NCI-H2029 treated with DMSO at 0.1 percent for 48 hours (cell line): ENCODE measurements at regions not wholly inside any gene's neighbourhood (a gene's known extent, or its start where the extent isn't known, plus 50 kb on each side); places are given as distances from the start of the nearest gene placed in this dataset.
"Not testable (repeated sequence)": the region's sequence is repeated elsewhere in the genome, so short reads cannot be mapped to it uniquely, and the experiment has no call there.

Experiments
- DNase-seq: peaks from one replicate; lab custom pipeline; 2025; lab: John Stamatoyannopoulos, UW

DNA sequence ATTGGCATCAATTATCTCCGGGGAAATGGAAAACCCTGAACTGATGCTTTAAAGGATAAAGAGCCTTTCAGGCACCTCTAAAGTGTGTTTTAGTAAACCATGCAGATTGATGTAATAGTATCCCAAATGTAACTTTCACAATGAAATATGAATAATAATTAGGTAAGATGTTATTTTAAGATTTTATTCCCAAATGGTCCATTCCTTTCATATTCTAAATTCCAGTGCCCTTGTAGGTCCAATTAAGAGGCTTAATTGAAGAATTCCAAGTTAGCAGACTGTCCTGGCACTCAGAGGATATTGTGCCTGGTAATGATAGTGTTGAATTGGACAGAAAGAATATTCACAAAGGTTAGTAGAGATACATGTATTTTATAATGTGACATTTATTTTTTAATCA lies 352.5 kb upstream of the NUDT12 start:
- no peak for DNase-seq

- no peak for DNase-seq
Observed at GRCh38 chr5:103910786-103911185, 348.2 kb upstream of the NUDT12 start.

DNA sequence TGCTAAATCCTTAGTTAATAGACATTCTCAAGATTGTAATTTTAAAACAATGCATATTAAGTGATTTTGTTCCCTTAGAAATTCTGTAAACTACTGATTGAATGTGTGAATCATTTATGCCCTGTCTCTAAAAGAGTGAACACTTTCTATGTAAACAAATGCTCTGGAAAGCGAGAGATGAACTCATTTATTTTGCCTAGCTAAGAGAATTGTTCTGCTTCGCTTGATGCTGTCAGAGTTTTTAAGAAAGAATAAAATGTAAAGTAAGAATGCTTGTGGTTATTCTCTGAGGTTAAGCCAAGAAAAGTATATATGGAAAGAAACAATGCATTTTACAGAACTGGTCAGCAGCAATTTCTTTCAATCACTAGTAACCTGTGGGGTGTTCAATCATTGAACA lies 347.4 kb upstream of the NUDT12 start:
- DNase-seq, result no peak

DNA sequence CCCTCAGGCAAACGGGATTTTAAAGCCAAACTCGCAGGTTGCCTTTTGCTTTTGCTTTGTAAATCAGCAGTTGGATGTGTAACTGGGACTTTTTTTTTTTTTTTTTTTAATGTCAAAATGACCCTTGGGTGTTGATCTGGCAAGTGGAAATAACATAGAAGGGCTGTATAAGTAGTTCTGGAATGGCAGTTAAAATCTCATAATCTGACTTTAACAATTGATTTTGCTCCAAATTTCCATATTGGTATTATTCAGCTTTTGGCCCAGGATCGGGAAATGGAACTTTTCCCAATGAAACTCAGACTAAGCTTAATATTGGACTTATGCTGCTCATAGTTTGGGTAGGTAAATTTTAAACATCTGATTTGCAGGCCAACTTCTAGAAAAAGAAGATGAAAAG lies 346.8 kb upstream of the NUDT12 start:
- no peak for DNase-seq

DNA sequence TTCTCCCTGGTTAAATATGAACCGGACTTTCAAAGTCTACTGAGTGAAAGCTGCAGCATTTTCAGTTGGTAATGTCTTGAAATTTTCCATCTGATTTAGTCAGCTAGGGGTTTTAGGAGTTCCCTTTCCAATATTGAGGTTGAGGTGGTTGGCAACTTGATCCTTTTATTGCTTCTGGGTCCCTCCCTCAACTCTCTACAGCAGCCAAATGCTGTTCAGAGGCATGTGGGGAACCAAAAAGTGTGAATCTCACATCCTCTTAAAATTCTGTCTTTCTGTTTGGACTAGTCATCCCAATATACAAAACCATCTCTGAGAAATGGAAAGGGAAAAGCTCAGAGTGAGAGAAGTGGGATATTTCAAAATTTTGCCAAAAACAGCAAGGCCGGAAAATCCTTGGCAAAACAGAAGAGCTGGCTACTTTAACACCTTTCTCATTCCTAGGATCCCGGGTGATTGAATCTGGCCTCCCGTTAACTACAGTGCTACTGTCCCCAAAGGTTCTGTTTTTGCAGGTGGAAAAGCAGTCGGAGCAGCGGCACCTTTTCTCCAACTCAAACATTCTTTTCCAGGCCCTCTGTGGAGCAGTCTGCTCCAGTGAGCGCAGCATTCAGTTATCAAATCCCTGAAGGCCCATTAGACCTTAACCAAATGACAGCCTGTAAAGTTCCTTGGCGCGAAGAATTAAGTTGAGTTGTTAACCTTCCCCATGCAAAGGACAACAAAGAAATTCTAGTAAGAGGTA lies 345.9 kb upstream of the NUDT12 start:
- no peak for DNase-seq

DNA sequence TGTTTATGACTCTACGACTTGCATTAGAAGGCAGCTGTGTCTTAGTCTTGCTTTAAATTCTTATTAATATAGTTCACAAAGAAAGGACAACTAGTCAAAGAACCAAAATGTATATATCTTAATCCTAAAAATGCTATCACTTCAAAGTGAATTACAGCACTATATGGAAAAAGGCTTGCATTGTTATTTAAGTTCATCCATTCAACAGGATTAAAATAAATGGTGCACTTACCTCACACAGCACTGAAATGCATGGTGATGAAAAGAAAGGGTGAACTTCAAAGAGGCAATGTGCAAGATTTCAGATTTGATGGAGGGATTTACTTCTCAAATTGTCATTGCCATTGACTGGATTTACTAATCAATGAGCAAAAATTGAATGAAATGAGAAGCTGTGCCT lies 344.4 kb upstream of the NUDT12 start:
- no peak for DNase-seq

- no peak for DNase-seq
Observed at GRCh38 chr5:103904651-103905050, 342.1 kb upstream of the NUDT12 start.

GRCh38 chr5:103902893-103903292 lies 340.3 kb upstream of the NUDT12 start:
- DNase-seq, result no peak

DNA sequence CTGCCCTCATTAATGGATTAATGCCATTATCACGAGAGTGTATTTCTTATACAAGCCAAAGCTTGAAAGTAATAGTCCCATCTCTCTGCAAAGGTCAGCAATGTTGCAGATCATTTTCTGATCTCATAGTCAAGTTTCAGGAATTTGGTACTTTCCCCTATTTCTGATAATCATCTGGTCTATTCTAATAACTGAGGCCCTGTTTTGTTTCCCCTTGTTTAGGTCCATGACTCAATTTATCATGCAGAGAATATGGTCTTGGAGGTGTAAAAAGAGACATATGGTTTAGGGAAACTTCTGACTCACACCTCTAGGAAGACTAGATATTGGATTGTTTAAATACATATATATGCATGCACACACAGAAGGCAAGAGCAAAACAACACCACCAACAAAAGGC lies 339.3 kb upstream of the NUDT12 start:
- no peak for DNase-seq

GRCh38 chr5:103896593-103896992 lies 334.0 kb upstream of the NUDT12 start:
- no peak for DNase-seq

DNA sequence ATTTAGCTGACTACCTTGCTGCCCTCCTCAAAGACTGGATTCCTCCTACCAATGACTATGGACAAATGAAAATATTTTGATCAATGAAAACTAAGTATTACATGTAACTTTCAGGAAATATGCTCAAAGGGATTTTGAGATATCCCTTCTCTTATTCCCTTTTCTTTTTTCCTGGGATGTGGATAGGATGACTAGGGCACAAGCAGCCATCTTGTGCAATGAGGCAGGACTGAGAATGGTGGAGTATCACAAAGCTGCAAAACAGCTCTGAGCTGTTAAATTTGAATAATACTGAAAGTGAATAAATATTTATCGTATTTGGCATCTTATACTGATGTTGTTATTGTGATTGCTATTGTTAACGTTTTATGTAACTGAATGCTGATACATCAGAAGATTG lies 333.1 kb upstream of the NUDT12 start:
- DNase-seq, result no peak

DNA sequence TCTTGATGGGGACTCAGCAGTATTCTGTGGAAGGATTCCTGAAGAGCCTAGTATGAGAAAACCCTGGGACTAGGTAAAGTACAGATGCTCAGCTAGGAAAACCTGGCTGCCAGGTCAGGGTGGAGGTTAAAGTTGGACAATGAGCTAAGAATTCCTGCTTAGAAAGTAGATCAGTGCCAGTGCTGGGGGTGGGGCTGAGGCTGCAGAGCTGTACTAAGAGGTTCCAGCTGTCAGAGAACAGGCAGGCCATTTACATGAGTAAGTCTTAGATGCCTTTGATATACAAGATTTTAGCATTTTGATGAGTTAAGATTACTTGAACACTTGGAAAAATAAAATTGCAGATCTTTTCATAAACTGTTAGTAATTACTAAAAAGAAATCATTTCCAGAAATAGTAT lies 332.3 kb upstream of the NUDT12 start:
- DNase-seq, result no peak

- DNase-seq, result no peak
Observed at GRCh38 chr5:103891151-103891550, 328.6 kb upstream of the NUDT12 start.

DNA sequence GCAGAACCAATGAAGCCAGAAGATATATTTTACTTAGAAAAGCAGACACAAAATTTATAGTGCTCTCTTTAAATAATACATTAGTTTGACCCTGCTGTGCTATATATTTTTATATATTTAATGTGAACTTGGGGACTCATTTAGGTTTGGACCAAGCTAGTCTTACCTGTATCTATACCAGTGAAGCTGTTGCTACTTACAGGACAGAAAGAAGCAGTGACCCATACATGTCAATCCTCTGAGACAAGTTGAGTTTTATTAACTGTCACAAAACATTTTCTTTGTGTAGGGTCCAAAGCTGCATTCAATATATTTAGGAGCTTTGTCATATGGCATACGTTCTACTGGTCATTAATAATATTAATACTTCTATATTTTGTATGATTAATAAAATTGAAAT lies 327.7 kb upstream of the NUDT12 start:
- DNase-seq, result no peak

DNA sequence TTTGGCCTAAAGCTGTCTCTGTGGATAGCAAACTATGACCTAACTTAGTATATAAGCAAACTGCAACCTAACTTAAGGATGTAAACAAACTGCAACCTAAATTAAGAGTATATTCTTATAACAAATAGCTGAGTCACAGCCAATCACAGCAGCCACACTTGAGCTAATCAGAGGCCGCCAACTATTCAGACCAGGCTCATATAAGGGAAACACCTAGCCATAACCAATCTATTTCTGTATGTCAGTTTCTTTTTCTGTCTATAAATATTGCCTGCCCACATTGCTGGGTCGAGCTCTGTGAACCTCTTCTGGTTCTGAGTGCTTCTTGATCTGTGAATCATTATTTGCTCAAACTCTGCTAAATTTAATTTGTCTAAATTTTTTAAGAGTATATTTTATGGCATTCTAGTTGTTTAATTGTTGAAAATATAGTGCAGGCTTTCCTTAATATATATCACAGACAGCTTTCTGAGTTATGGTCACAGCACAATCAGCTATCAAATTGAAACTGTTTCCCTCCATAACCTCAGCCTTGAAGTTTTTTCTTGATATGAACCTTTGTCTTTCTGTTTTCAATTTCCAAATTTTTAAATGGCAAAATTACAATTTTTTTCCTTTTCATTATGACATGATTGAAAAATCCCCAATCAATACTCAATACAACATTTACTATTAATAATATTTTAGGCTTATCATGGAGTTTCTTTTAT lies 327.1 kb upstream of the NUDT12 start:
- no peak for DNase-seq

DNA sequence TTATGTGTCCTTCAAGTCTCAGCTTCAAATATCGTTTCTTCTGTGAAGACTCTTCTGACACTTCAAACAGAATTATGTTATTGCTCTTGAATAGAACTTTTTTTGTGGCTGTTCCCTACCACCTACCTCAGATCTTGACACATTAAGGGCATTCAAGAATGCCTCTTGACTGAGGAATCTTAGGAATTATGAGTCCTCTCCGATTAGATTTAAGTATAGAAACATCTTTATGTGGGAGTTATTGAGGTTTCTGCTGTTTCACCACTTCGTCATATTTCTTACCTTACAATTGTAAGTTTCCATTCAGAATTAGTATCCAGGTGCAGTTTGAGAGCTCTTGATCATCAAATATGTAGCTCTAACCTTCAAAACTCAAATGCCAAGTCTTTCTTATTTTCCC lies 324.2 kb upstream of the NUDT12 start:
- no peak for DNase-seq

GRCh38 chr5:103883143-103883542 lies 320.6 kb upstream of the NUDT12 start:
- DNase-seq, result no peak

- no peak for DNase-seq
Observed at GRCh38 chr5:103881560-103881959, 319.0 kb upstream of the NUDT12 start.

DNA sequence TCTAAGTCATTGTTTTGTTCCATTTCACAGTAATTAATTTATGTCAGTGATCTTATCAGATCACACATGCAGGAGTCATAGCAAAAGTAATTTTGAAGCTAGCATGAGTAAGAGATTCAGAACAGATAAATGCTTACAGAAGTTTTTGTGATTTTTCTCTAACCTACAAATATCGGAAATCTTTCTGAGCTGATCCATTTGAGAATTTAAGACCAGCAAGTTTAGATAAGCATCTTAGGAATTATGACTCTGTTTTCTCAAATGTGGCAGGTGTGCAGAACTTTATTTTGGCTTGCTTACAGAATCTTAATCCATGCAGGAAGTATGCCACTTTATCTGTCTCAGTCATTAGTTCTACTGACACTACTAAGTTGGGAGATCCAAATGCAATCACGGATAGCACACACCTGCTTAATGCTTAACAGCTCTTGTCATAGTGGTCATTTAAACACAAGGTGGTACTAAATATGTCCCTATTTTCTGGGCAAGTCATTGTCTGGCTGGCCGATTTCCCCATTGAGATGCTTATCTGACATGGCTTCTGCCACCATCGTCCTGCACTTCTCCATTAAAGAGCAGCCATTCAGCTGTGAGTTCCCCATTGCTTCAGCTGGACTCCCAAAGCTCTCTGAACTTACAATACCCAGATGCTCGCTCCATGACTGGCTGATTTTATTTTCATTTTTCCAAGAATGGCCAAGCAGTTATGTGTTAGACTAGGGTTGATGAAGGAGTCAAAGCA lies 305.4 kb upstream of the NUDT12 start:
- DNase-seq, result no peak

- no peak for DNase-seq
Observed at GRCh38 chr5:103866169-103866568, 303.6 kb upstream of the NUDT12 start.

DNA sequence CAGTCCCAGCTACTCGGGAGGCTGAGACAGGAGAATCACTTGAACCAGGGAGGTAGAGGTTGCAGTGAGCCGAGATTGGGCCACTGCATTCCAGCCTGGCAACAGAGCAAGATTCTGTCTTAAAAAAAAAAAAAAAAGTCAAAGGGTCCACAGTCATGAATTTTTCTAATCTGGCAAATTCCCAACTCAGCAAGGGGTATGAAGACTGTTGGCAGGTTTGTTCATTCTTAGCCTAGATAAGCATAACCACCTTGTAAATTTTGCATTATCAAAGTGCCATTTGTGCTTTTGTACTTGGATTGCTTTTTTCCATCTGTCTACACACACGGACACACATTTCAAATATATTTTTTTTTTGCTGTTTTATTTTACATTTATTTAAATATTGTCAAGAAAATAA lies 299.8 kb upstream of the NUDT12 start:
- no peak for DNase-seq

DNA sequence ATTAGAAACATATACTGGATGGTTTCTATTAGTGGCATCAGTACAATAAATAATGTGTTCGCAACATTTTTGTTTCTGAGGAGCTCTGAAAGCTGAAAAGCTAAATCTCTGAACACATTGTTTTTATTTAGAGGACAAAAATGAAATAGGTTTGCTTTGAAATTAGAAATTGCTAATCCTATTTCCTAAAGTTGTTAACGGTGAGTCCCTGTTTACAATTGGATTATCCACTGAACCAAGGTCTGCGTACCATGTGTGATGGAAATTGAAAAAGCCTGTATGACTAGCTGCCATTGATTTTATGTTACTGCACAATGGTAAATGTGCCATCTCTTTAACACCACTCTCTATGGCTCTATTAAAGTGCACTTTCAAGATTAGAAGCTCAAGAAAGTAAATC lies 297.7 kb upstream of the NUDT12 start:
- no peak for DNase-seq

DNA sequence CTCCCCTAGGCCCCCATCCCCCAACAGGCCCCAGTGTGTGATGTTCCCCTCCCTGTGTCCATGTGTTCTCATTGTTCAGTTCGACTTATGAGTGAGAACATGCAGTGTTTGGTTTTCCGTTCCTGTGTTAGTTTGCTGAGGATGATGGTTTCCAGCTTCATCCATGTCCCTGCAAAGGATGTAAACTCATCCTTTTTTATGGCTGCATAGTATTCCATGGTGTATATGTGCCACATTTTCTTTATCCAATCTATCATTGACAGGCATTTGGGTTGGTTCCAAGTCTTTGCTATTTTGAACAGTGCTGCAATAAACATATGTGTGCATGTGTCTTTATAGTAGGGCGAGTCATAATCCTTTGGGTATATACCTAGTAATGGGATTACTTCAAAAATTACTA lies 295.8 kb upstream of the NUDT12 start:
- not testable (repeated sequence) for DNase-seq
